HCT116 (cell line): ENCODE measurements at regions not wholly inside any gene's neighbourhood (a gene's known extent, or its start where the extent isn't known, plus 50 kb on each side); places are given as distances from the start of the nearest gene placed in this dataset.
A peak's percentile ranks its signal among the peaks of the same experiment; 100 is the strongest.

Experiments
- ATAC-seq: fragments of 200-7000 bp; cut with Tn5 transposase; 2 replicates; pipeline ENCODE4 v1.9.1; 2020; ENCODE audit warnings: mild to moderate bottlenecking, moderate library complexity
- BruUV-seq: library from RNA; stranded (reverse); fragments of 400-500 nt; replicated peaks from 2 replicates; lab custom pipeline; 2021; lab: Mats Ljungman, UMichigan
- CTCF ChIA-PET: fragments of 300-600 bp; sonication (Branson Sonifier 250); formaldehyde crosslinking; loops from one replicate; lab custom pipeline; 2021; ENCODE audit warnings: antibody characterized with exemption; lab: Charles Lee
- POLR2A ChIA-PET: fragments of 300-600, 350-600 bp; sonication (Branson Sonifier 250); formaldehyde crosslinking; loops from one replicate; lab custom pipeline; 2021; ENCODE audit warnings: antibody characterized with exemption; lab: Charles Lee
- RAD21 ChIA-PET, 2 experiments: fragments of 300-600 bp; sonication (Branson Sonifier 250); formaldehyde crosslinking; loops; one replicate each; lab custom pipeline; 2023; ENCODE audit warnings: low total read pairs in 2 of 2; ENCODE audit not compliant: uncharacterized antibody in 2 of 2, unreplicated experiment in 2 of 2, low non-redundant PET in 1 of 2; lab: Charles Lee
- DNase-seq: peaks from one replicate; pipeline ENCODE4 v3.0.0-alpha.2; 2010; ENCODE audit warnings: low read depth, low spot score
- H2AFZ ChIP-seq: fragments of 200-600 bp; shearing (Covaris generic), sonication (generic); 2 replicates; pipeline ENCODE4 v1.6.1; 2017; ENCODE audit warnings: low read depth, mixed run types, mixed read lengths, antibody characterized with exemption, low read length; ENCODE audit not compliant: poor library complexity, severe bottlenecking
- H3K27ac ChIP-seq: 2 replicates; pipeline ENCODE4 v1.5.1; 2012; ENCODE audit warnings: low read depth, low read length
- H3K27me3 ChIP-seq: fragments of 200-600 bp; sonication (generic); 2 replicates; pipeline ENCODE4 v1.6.1; 2016; ENCODE audit warnings: mixed run types, low read length, mixed read lengths; ENCODE audit not compliant: insufficient read depth
- H3K36me3 ChIP-seq, 2 experiments: fragments of 200-500 bp in 1 of 2; fragments of 200-600 bp in 1 of 2; sonication (Bioruptor generic) in 1 of 2; sonication (generic) in 1 of 2; 2 replicates each; pipeline versions ENCODE4 v1.5.1 to v1.6.1; 2014 to 2016; ENCODE audit warnings: low read length in 2 of 2, inconsistent platforms in 1 of 2, mixed read lengths in 1 of 2, mixed run types in 1 of 2; ENCODE audit not compliant: insufficient read depth in 2 of 2, control insufficient read depth in 1 of 2
- H3K4me1 ChIP-seq, 2 experiments: fragments of 200-600 bp in 1 of 2; sonication (generic) in 1 of 2; 2 replicates each; pipeline versions ENCODE4 v1.5.1 to v1.6.1; 2012 to 2017; ENCODE audit warnings: low read length in 2 of 2, inconsistent platforms in 1 of 2, mild to moderate bottlenecking in 1 of 2, mixed read lengths in 1 of 2, mixed run types in 1 of 2, moderate library complexity in 1 of 2; ENCODE audit not compliant: insufficient read depth in 2 of 2, control insufficient read depth in 1 of 2
- H3K4me2 ChIP-seq: fragments of 200-600 bp; sonication (generic); 2 replicates; pipeline ENCODE4 v1.6.1; 2017; ENCODE audit warnings: mixed run types, low read length, mixed read lengths
- H3K4me3 ChIP-seq, 2 experiments: fragments of 200-600 bp in 1 of 2; sonication (generic) in 1 of 2; replicated peaks in 1 of 2; 2 replicates each; pipeline ENCODE4 v1.5.1; 2011 to 2016; ENCODE audit warnings: low read length in 2 of 2, control low read depth in 1 of 2, low read depth in 1 of 2, mild to moderate bottlenecking in 1 of 2, mixed read lengths in 1 of 2, mixed run types in 1 of 2
- H3K79me2 ChIP-seq: fragments of 200-600 bp; sonication (generic); 2 replicates; pipeline ENCODE4 v1.6.1; 2017; ENCODE audit warnings: mild to moderate bottlenecking, mixed run types, low read length, moderate library complexity, mixed read lengths; ENCODE audit not compliant: insufficient read depth
- H3K9ac ChIP-seq: fragments of 200-600 bp; sonication (generic); 2 replicates; pipeline ENCODE4 v1.6.1; 2016; ENCODE audit warnings: low read length, mixed read lengths
- H3K9me2 ChIP-seq: fragments of 200-600 bp; sonication (generic), shearing (Covaris generic); 2 replicates; pipeline ENCODE4 v1.6.1; 2017; ENCODE audit warnings: mixed run types, mild to moderate bottlenecking, moderate library complexity; ENCODE audit not compliant: insufficient read depth
- H3K9me3 ChIP-seq, 2 experiments: fragments of 200-500 bp in 1 of 2; fragments of 200-600 bp in 1 of 2; sonication (Bioruptor generic) in 1 of 2; sonication (generic) in 1 of 2; 2 replicates each; pipeline ENCODE4 v1.6.1; 2014 to 2017; ENCODE audit warnings: low read length in 2 of 2, mixed read lengths in 2 of 2, inconsistent platforms in 1 of 2, low read depth in 1 of 2, mild to moderate bottlenecking in 1 of 2, mixed run types in 1 of 2, moderate library complexity in 1 of 2; ENCODE audit not compliant: control insufficient read depth in 1 of 2, insufficient read depth in 1 of 2
- H4K20me1 ChIP-seq: fragments of 200-600 bp; sonication (generic), shearing (Covaris generic); 2 replicates; pipeline ENCODE4 v1.6.1; 2017; ENCODE audit warnings: mixed run types, mild to moderate bottlenecking, moderate library complexity; ENCODE audit not compliant: insufficient read depth
- ELF1 ChIP-seq: IDR thresholded peaks from 2 replicates; pipeline ENCODE4 v1.6.1; 2012; ENCODE audit warnings: low read depth, borderline replicate concordance
- JUND ChIP-seq: IDR thresholded peaks from 2 replicates; pipeline ENCODE4 v1.6.1; 2012
- POLR2AphosphoS5 ChIP-seq: IDR thresholded peaks from 2 replicates; pipeline ENCODE4 v1.6.1; 2011; ENCODE audit warnings: mild to moderate bottlenecking, low read depth, low read length, moderate library complexity
- RAD21 ChIP-seq: IDR thresholded peaks from 2 replicates; pipeline ENCODE4 v1.6.1; 2012; ENCODE audit warnings: low read depth, mild to moderate bottlenecking
- SRF ChIP-seq: IDR thresholded peaks from 2 replicates; pipeline ENCODE4 v1.6.1; 2012; ENCODE audit warnings: low read depth
- TCF7L2 ChIP-seq: IDR thresholded peaks from 2 replicates; pipeline ENCODE4 v1.7.0; 2011; ENCODE audit warnings: borderline replicate concordance, inconsistent platforms; ENCODE audit not compliant: insufficient read depth, insufficient read length; ENCODE audit errors: extremely low read depth
- YY1 ChIP-seq: IDR thresholded peaks from 2 replicates; pipeline ENCODE4 v1.6.1; 2011; ENCODE audit warnings: low read length, low read depth, moderate library complexity, mild to moderate bottlenecking; ENCODE audit not compliant: insufficient replicate concordance; ENCODE audit errors: extremely low read depth
- ZBTB33 ChIP-seq: IDR thresholded peaks from 2 replicates; pipeline ENCODE4 v1.6.1; 2011; ENCODE audit warnings: mild to moderate bottlenecking, low read length, moderate library complexity; ENCODE audit not compliant: insufficient replicate concordance; ENCODE audit errors: extremely low read depth
- ZFX ChIP-seq: fragments of 450-650 bp; IDR thresholded peaks from 2 replicates; pipeline ENCODE4 v1.6.1; 2017
- intact Hi-C: fragments of 100-400 bp; cut with micrococcal nuclease; formaldehyde crosslinking; loops from 2 replicates; pipeline ENCODE4 v1.10.0; 2022

GRCh38 chr7:155953501-155953778 is 141.2 kb upstream of the SHH start:
- BruUV-seq = no TSS peak
- H3K9me2 ChIP-seq = no peaks in the 10 kb centered on the region
- CTCF ChIA-PET = no interaction called here
- no peak for TF ChIP-seq ELF1
- TF ChIP-seq, all 23 proteins: peak for 0
- intact Hi-C loops = no loop called here
- ATAC-seq (no peak), DNase-seq (no peak)
- Histone ChIP-seq H3K9ac (no peak overlapping the region), H3K36me3 (no peaks in the 10 kb centered on the region), H4K20me1 (no peaks in the 10 kb centered on the region), H3K9me3 (no peaks in the 10 kb centered on the region), H3K4me3 (no peak overlapping the region), H3K4me2 (peak overlapping the region; percentile 1; the same call in 1 of the 2 replicates), H2AFZ (no peak overlapping the region), H3K4me1 (peaks cover 38 to 59% of the 10 kb centered on the region in 2 experiments), H3K27ac (no peak overlapping the region; the same call in 1 of the 2 replicates), H3K79me2 (no peaks in the 10 kb centered on the region), H3K27me3 (no peaks in the 10 kb centered on the region)
- ChIA-PET POLR2A (no interaction called here), RAD21 (no interaction called here)

- Histone ChIP-seq H3K4me2 (peak overlapping the region; percentile 81), H3K27ac (peak overlapping the region; percentile 94), H3K36me3 (no peaks in the 10 kb centered on the region), H3K9ac (peak overlapping the region; percentile 66), H3K79me2 (no peaks in the 10 kb centered on the region), H3K9me2 (no peaks in the 10 kb centered on the region), H3K4me1 (peaks cover 42 to 74% of the 10 kb centered on the region in 2 experiments), H4K20me1 (no peaks in the 10 kb centered on the region), H3K9me3 (no peaks in the 10 kb centered on the region), H3K4me3 (peak overlapping the region; percentile 7 to 46; a peak in 3 of 4 replicates), H3K27me3 (no peaks in the 10 kb centered on the region), H2AFZ (no peak overlapping the region)
- peak; percentile 96 for DNase-seq
- intact Hi-C loops = loop anchor here (1.0 kb wide), 2 partner anchors 11 to 29 kb away; no protein-coding TSS in a partner anchor
- ChIA-PET RAD21 (interaction anchor here (0.6 to 1.7 kb wide), 5 partner anchors 10 to 594 kb away, joined by 3 to 10 read pairs (median 4); no protein-coding TSS in a partner anchor), POLR2A (interaction anchor here (1.0 to 2.9 kb wide), 3 partner anchors 9 to 30 kb away, joined by 3 to 37 read pairs (median 3); no protein-coding TSS in a partner anchor), CTCF (interaction anchor here (1.1 to 1.2 kb wide), 2 partner anchors 10 to 30 kb away, joined by 3 to 4 read pairs; no protein-coding TSS in a partner anchor)
- no peak for TF ChIP-seq RAD21
- TF ChIP-seq YY1 = peak; percentile 63
- TF ChIP-seq ZFX = no peak
- TF ChIP-seq POLR2AphosphoS5 = peak; percentile 70
- peak; percentile 92 for TF ChIP-seq TCF7L2
- TF ChIP-seq ZBTB33 = peak; percentile 13
- no peak for TF ChIP-seq SRF
- TF ChIP-seq JUND = no peak
- peak; percentile 86 for ATAC-seq
- BruUV-seq = no TSS peak
Measured at GRCh38 chr7:155951554-155952158, 139.4 kb upstream of the SHH start.
